ENCODE measurements at regions not wholly inside any gene's neighbourhood (a gene's known extent, or its start where the extent isn't known, plus 50 kb on each side); places are given as distances from the start of the nearest gene placed in this dataset.

GRCh38 chr5:152144030-152144429 is 219.4 kb upstream of the GLRA1 start:
- Histone ChIP-seq H3K27ac (no peak overlapping the region), H3K9me3 (no peaks in the 10 kb centered on the region), H3K4me3 (no peak overlapping the region), H3K4me1 (no peaks in the 10 kb centered on the region), H3K36me3 (no peaks in the 10 kb centered on the region), H3K27me3 (no peaks in the 10 kb centered on the region)
- DNase-seq (no peak), ATAC-seq (no peak)
- intact Hi-C loops (cut with DNase I), result loop anchor here in 1 of 2 donors (5.0 kb wide), 1 partner anchor 317 kb away; no protein-coding TSS in a partner anchor
- TF ChIP-seq, protein P1, sequence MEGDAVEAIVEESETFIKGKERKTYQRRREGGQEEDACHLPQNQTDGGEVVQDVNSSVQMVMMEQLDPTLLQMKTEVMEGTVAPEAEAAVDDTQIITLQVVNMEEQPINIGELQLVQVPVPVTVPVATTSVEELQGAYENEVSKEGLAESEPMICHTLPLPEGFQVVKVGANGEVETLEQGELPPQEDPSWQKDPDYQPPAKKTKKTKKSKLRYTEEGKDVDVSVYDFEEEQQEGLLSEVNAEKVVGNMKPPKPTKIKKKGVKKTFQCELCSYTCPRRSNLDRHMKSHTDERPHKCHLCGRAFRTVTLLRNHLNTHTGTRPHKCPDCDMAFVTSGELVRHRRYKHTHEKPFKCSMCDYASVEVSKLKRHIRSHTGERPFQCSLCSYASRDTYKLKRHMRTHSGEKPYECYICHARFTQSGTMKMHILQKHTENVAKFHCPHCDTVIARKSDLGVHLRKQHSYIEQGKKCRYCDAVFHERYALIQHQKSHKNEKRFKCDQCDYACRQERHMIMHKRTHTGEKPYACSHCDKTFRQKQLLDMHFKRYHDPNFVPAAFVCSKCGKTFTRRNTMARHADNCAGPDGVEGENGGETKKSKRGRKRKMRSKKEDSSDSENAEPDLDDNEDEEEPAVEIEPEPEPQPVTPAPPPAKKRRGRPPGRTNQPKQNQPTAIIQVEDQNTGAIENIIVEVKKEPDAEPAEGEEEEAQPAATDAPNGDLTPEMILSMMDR (IDR thresholded peaks at IDR 0.05), result no peak

GRCh38 chr5:152142840-152143469 is 218.3 kb upstream of the GLRA1 start:
- ATAC-seq (peak; percentile 89), DNase-seq (peak in 3 of 4 donors; percentile 46 to 75 (median 54))
- TF ChIP-seq, protein P1 (IDR thresholded peaks at IDR 0.05), result peak; percentile 80 to 84
- Histone ChIP-seq H3K36me3 (no peaks in the 10 kb centered on the region), H3K27me3 (no peaks in the 10 kb centered on the region), H3K9me3 (no peaks in the 10 kb centered on the region), H3K4me3 (no peak overlapping the region), H3K27ac (no peak overlapping the region), H3K4me1 (no peaks in the 10 kb centered on the region)
- intact Hi-C loops (cut with DNase I), result loop anchor here in 1 of 2 donors (5.0 kb wide), 1 partner anchor 316 kb away; no protein-coding TSS in a partner anchor

GRCh38 chr5:152140347-152140746 is 215.7 kb upstream of the GLRA1 start:
- TF ChIP-seq, protein P1 (IDR thresholded peaks at IDR 0.05), result no peak
- no peak overlapping the region for H3K27ac ChIP-seq
- H3K9me3 ChIP-seq, result no peaks in the 10 kb centered on the region
- no peaks in the 10 kb centered on the region for H3K36me3 ChIP-seq
- no peaks in the 10 kb centered on the region for H3K27me3 ChIP-seq
- no peaks in the 10 kb centered on the region for H3K4me1 ChIP-seq
- ATAC-seq (no peak), DNase-seq (no peak)
- intact Hi-C loops (cut with DNase I), result loop anchor here in 1 of 2 donors (5.0 kb wide), 1 partner anchor 313 kb away; no protein-coding TSS in a partner anchor
- H3K4me3 ChIP-seq, result no peak overlapping the region

GRCh38 chr5:152137063-152137462 is 212.4 kb upstream of the GLRA1 start:
- no peak overlapping the region for H3K27ac ChIP-seq
- TF ChIP-seq, protein P1 (IDR thresholded peaks at IDR 0.05), result no peak
- DNase-seq (no peak), ATAC-seq (no peak)
- intact Hi-C loops (cut with DNase I), result no loop called here
- H3K4me1 ChIP-seq, result no peaks in the 10 kb centered on the region
- H3K27me3 ChIP-seq, result no peaks in the 10 kb centered on the region
- H3K9me3 ChIP-seq, result no peaks in the 10 kb centered on the region
- H3K36me3 ChIP-seq, result no peaks in the 10 kb centered on the region
- H3K4me3 ChIP-seq, result no peak overlapping the region

DNA sequence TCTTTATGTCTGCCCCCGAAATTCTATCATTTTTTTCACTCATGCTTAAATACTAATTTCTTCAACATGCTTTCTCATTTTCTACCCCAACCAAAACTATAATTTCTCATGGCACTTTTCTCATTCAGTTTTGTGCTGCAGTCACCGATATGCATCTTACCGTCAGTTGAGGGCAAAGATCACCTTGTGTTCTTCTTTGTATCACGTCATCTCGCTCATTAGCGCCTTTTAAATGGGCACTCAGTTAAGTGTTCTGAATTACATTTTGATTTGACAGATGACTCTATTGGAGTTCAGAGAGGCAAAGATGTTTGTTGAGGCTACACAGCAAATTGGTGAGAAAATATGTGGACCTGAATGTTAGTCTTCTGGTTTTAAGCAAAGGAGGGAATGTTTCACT is 211.7 kb upstream of the GLRA1 start:
- no peaks in the 10 kb centered on the region for H3K4me1 ChIP-seq
- no peak for DNase-seq
- no peaks in the 10 kb centered on the region for H3K36me3 ChIP-seq
- no peak overlapping the region for H3K4me3 ChIP-seq
- no peaks in the 10 kb centered on the region for H3K9me3 ChIP-seq
- no peak overlapping the region for H3K27ac ChIP-seq
- TF ChIP-seq, protein P1 (IDR thresholded peaks at IDR 0.05), result no peak
- ATAC-seq, result no peak
- no peaks in the 10 kb centered on the region for H3K27me3 ChIP-seq
- intact Hi-C loops (cut with DNase I), result no loop called here

Data from left lung (tissue), 4 donors.